Lower leg skin (tissue), 3 donors: ENCODE measurements at regions not wholly inside any gene's neighbourhood (a gene's known extent, or its start where the extent isn't known, plus 50 kb on each side); places are given as distances from the start of the nearest gene placed in this dataset.

Experiments
- CTCF ChIP-seq, 3 donors: fragments of 450-650 bp; IDR thresholded peaks; one replicate each; pipeline ENCODE4 v1.5.1; 2016; ENCODE audit warnings: antibody characterized with exemption in 3 of 3, mild to moderate bottlenecking in 3 of 3, moderate library complexity in 2 of 3
- POLR2A ChIP-seq, 2 donors: fragments of 450-650 bp; IDR thresholded peaks; one replicate each; pipeline ENCODE4 v1.6.1; 2016 to 2017; ENCODE audit warnings: antibody characterized with exemption in 2 of 2, mild to moderate bottlenecking in 1 of 2, moderate library complexity in 1 of 2

- TF ChIP-seq CTCF (IDR thresholded peaks at IDR 0.05) (no peak), POLR2A (IDR thresholded peaks at IDR 0.05) (no peak)
These were observed 1195.9 kb downstream of the DTWD2 start for GRCh38 chr5:117792476-117792875.
